Lower leg skin (tissue), 4 donors: ENCODE measurements at regions not wholly inside any gene's neighbourhood (a gene's known extent, or its start where the extent isn't known, plus 50 kb on each side); places are given as distances from the start of the nearest gene placed in this dataset.

Experiments
- DNase-seq, 2 donors: peaks; one replicate each; pipeline ENCODE4 v3.0.0-alpha.2; 2019; ENCODE audit warnings: low spot score in 2 of 2
- H3K4me3 ChIP-seq: fragments of 200-600 bp; sonication (generic); 2 replicates; pipeline ENCODE4 v1.5.1; 2017; ENCODE audit warnings: mild to moderate bottlenecking, low read depth; ENCODE audit not compliant: poor library complexity, severe bottlenecking
- POLR2A ChIP-seq, 2 donors: fragments of 450-650 bp; IDR thresholded peaks; one replicate each; pipeline ENCODE4 v1.6.1; 2016 to 2017; ENCODE audit warnings: antibody characterized with exemption in 2 of 2, mild to moderate bottlenecking in 1 of 2, moderate library complexity in 1 of 2
- WGBS, 2 donors: methylation state at CpG; one replicate each; pipeline ENCODE4 v1.1.5; 2018; 5-methylcytosine and 5-hydroxymethylcytosine counted together
- intact Hi-C: fragments of 100-400 bp; cut with DNase I; formaldehyde crosslinking; loops from one replicate; pipeline ENCODE4 v1.15.0; 2023; ENCODE audit warnings: low total_unique reads
- TF ChIP-seq, protein P1 (sequence below), 3 donors: fragments of 450-650 bp; IDR thresholded peaks; one replicate each; pipeline ENCODE4 v1.5.1; 2016; ENCODE audit warnings: antibody characterized with exemption in 3 of 3, mild to moderate bottlenecking in 3 of 3, moderate library complexity in 2 of 3

DNA sequence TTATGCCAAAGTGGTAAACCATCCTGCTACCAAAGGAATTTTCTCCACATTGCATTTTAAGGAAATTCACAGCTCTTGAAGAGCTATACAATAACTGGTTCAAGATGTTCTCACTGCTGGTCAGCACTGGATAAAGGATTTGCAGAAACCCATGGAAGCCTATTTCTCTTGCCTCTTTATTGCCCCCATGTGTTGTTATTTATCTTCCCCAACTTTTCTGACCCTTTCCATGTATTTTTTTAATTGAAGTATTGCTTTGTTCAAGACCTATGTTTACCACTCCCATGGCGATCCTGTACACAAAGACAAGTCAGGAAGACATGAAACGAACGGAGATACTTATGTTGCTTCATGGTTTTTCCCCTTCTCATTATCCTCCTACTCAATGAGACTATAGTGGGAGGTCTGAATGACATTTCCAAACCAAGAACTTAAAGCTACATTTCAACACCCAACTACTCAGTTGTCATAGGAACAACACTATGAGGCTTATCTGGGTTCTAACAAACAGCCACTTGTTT lies 566.4 kb upstream of the DIPK2B start:
- no peak for TF ChIP-seq POLR2A (IDR thresholded peaks at IDR 0.05)
- TF ChIP-seq, protein P1, sequence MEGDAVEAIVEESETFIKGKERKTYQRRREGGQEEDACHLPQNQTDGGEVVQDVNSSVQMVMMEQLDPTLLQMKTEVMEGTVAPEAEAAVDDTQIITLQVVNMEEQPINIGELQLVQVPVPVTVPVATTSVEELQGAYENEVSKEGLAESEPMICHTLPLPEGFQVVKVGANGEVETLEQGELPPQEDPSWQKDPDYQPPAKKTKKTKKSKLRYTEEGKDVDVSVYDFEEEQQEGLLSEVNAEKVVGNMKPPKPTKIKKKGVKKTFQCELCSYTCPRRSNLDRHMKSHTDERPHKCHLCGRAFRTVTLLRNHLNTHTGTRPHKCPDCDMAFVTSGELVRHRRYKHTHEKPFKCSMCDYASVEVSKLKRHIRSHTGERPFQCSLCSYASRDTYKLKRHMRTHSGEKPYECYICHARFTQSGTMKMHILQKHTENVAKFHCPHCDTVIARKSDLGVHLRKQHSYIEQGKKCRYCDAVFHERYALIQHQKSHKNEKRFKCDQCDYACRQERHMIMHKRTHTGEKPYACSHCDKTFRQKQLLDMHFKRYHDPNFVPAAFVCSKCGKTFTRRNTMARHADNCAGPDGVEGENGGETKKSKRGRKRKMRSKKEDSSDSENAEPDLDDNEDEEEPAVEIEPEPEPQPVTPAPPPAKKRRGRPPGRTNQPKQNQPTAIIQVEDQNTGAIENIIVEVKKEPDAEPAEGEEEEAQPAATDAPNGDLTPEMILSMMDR (IDR thresholded peaks at IDR 0.05), result no peak
- WGBS, 2 donors, result 15 to 28% methylated on average over 3 of the region's 3 CpGs
- no peak for DNase-seq
- H3K4me3 ChIP-seq, result no peak overlapping the region
- intact Hi-C loops, result no loop called here

DNA sequence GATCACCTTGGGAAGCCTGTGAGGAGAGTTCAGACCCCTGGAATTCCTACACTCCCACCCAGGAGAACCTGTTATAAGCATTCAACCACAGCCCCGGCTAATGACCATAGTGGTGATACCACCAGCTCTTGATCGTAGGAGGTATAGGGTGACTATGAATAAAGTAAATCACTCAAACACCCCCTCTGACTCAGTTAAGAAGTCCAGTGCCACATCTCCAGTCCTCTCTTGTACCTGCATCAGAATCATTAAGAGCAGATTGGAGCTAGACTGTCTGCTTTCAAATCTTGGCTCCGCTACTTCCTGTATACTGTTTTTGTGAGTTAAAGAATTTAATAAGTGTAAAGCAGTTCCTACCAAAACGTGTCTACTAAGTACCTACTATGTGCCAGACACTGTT lies 565.1 kb upstream of the DIPK2B start:
- TF ChIP-seq, protein P1 (IDR thresholded peaks at IDR 0.05), result no peak
- no peak for TF ChIP-seq POLR2A (IDR thresholded peaks at IDR 0.05)
- no peak overlapping the region for H3K4me3 ChIP-seq
- intact Hi-C loops, result no loop called here
- 71 to 74% methylated on average over 4 of the region's 4 CpGs for WGBS, 2 donors
- DNase-seq, result no peak

DNA sequence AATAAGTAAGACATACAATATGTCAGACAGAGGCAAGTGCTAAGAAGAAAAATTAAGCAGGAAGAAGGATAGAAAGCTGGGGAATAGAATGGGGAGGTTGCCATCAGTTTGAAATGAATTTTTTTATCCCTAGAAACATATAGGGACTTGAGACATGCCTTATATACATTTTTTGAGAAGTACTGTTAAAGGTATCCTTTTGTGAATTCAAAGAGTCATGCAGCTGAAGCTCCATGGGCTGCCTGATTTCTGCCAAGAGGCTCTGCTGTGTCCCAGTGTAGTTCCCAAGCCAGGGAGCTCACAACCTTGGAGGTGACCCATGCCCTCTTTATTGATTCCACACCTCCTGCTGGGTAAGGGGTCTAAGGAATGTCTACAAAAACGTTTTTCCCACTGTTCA lies 564.6 kb upstream of the DIPK2B start:
- TF ChIP-seq, protein P1 (IDR thresholded peaks at IDR 0.05), result no peak
- TF ChIP-seq POLR2A (IDR thresholded peaks at IDR 0.05), result no peak
- intact Hi-C loops, result no loop called here
- no peak overlapping the region for H3K4me3 ChIP-seq
- WGBS, 2 donors, result 0 to 7% methylated on average over 1 of the region's 1 CpG
- DNase-seq, result no peak

DNA sequence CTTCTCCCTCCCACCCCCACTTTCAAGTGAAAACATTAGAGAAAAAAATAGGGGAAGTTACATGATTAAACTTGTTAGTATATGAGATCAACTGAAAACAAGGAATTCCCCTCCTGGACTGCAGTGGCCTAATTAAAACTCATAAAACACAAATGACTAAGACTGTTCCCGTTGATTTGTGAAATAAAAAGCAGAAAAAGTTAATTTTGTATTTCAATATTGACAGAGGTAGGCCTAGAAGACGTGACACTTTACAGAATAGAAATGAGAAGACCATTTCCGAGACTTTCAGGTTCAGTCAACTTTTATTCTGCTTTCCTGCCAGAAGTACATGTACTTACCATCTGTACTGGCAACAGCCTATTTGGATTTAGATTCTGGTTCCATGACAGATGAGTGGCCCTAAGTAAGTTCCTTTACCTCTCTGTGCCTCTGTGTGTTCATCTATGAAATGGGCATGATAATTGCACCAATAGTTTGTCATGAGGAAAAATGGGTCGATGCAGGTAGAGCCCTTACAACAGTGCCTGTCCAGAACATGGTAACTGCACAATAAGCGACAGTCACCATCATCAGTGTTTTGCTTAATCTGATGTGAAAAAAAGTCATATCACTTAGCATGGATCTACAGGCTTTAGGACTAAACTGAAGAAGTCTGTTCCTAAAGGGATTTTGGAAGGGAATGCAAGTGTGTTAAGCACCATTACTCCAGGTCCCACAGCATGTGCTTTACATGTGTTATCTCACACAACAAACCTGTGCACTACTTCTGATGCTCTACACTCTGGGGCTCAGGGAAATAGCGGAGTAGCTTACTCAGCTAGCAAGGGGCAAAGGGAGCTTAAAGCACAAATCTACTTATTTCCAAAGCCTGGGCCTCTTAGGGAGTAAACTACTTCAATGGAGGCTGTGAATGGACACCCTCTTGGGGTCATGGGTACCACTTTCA lies 562.3 kb upstream of the DIPK2B start:
- TF ChIP-seq POLR2A (IDR thresholded peaks at IDR 0.05), result no peak
- TF ChIP-seq, protein P1 (IDR thresholded peaks at IDR 0.05), result no peak
- no peak overlapping the region for H3K4me3 ChIP-seq
- WGBS, 2 donors, result 65 to 66% methylated on average over 6 of the region's 6 CpGs
- no peak for DNase-seq
- intact Hi-C loops, result no loop called here

DNA sequence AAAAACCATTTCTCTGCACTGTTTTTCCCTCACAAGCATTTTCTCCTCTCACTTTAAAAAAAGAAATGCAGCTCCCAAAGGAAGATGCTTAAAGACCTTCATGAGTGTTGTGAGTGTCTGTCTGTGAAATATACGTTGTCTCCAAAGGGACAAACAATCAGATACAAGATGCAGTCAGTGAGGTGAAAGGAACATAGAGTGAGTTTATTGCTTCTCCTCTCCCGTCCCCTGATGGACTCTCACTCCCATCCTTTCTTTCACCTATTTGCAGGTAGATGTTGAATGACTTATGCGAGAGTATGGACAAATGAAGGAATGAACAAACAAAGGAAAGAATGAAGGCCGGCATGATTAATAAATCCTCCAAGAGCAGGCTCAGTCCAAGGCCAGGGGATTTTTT lies 561.2 kb upstream of the DIPK2B start:
- H3K4me3 ChIP-seq, result no peak overlapping the region
- TF ChIP-seq POLR2A (IDR thresholded peaks at IDR 0.05), result no peak
- TF ChIP-seq, protein P1 (IDR thresholded peaks at IDR 0.05), result no peak
- 52 to 84% methylated on average over 4 of the region's 4 CpGs for WGBS, 2 donors
- no peak for DNase-seq
- intact Hi-C loops, result no loop called here
